Tibial nerve (tissue), 3 donors: ENCODE measurements at regions not wholly inside any gene's neighbourhood (a gene's known extent, or its start where the extent isn't known, plus 50 kb on each side); places are given as distances from the start of the nearest gene placed in this dataset.

Experiments used
- POLR2A ChIP-seq, 2 donors: fragments of 450-650 bp; IDR thresholded peaks; one replicate each; pipeline ENCODE4 v1.6.1; 2017; ENCODE audit warnings: antibody characterized with exemption in 2 of 2, mild to moderate bottlenecking in 2 of 2, moderate library complexity in 2 of 2
- TF ChIP-seq, protein P1 (sequence below), 5 experiments: fragments of 200-600 bp in 3 of 5; fragments of 450-650 bp in 2 of 5; sonication (generic) in 3 of 5; IDR thresholded peaks; one replicate each; pipeline ENCODE4 v1.5.1; 2016 to 2019; ENCODE audit warnings: antibody characterized with exemption in 5 of 5, mild to moderate bottlenecking in 3 of 5, moderate library complexity in 2 of 5

DNA sequence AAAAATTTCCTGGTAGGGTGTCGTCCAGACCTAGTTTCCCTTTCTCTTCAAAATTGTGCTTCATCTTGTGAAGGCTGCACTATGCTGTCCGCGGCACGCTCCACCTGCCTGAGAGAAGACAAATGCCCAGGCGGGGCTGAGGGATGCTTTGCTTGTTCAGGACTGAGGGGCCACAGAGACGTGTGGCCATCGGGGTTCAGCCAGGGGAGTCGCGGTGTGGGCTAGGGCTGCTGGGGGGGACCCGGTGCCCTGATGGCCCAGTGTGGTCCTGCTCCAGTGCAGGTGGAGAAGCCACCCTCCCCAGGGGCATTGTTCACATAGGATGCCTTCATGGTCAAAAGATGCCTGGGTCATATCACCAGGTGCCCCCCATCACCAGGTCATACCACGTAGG lies 107.8 kb upstream of the SHH start:
- TF ChIP-seq, protein P1, sequence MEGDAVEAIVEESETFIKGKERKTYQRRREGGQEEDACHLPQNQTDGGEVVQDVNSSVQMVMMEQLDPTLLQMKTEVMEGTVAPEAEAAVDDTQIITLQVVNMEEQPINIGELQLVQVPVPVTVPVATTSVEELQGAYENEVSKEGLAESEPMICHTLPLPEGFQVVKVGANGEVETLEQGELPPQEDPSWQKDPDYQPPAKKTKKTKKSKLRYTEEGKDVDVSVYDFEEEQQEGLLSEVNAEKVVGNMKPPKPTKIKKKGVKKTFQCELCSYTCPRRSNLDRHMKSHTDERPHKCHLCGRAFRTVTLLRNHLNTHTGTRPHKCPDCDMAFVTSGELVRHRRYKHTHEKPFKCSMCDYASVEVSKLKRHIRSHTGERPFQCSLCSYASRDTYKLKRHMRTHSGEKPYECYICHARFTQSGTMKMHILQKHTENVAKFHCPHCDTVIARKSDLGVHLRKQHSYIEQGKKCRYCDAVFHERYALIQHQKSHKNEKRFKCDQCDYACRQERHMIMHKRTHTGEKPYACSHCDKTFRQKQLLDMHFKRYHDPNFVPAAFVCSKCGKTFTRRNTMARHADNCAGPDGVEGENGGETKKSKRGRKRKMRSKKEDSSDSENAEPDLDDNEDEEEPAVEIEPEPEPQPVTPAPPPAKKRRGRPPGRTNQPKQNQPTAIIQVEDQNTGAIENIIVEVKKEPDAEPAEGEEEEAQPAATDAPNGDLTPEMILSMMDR (IDR thresholded peaks at IDR 0.05): no peak
- no peak for TF ChIP-seq POLR2A (IDR thresholded peaks at IDR 0.05)
